Subcutaneous abdominal adipose tissue (tissue), 5 donors: ENCODE measurements at regions not wholly inside any gene's neighbourhood (a gene's known extent, or its start where the extent isn't known, plus 50 kb on each side); places are given as distances from the start of the nearest gene placed in this dataset.

Source experiments
- H3K27ac ChIP-seq: one replicate; pipeline ENCODE4 v1.7.0; 2013; ENCODE audit warnings: low read depth, mild to moderate bottlenecking, inconsistent platforms, low read length, moderate library complexity
- H3K27me3 ChIP-seq, 5 donors: one replicate each; pipeline ENCODE4 v1.7.0; 2013; ENCODE audit warnings: low read length in 5 of 5, inconsistent platforms in 1 of 5; ENCODE audit not compliant: control insufficient read depth in 5 of 5, insufficient read depth in 4 of 5
- H3K36me3 ChIP-seq, 5 donors: one replicate each; pipeline ENCODE4 v1.7.0; 2013; ENCODE audit warnings: low read length in 5 of 5; ENCODE audit not compliant: control insufficient read depth in 5 of 5, insufficient read depth in 5 of 5
- H3K4me1 ChIP-seq, 5 donors: one replicate each; pipeline ENCODE4 v1.7.0; 2013; ENCODE audit warnings: low read length in 5 of 5, mild to moderate bottlenecking in 3 of 5, moderate library complexity in 1 of 5; ENCODE audit not compliant: control insufficient read depth in 5 of 5, insufficient read depth in 5 of 5
- H3K4me3 ChIP-seq, 5 donors: one replicate each; pipeline ENCODE4 v1.7.0; 2013; ENCODE audit warnings: low read length in 5 of 5, low read depth in 1 of 5
- H3K9ac ChIP-seq, 5 donors: one replicate each; pipeline ENCODE4 v1.7.0; 2013; ENCODE audit warnings: low read length in 5 of 5, mild to moderate bottlenecking in 4 of 5, moderate library complexity in 3 of 5
- H3K9me3 ChIP-seq, 5 donors: one replicate each; pipeline ENCODE4 v1.7.0; 2013; ENCODE audit warnings: low read length in 5 of 5; ENCODE audit not compliant: control insufficient read depth in 5 of 5
- donor health status: healthy.
- donor health status: healthy.
- donor health status: healthy.
- donor health status: healthy.
- donor health status: healthy.

GRCh38 chr19:56988299-56988698 lies 131.5 kb upstream of the USP29 start:
- Histone ChIP-seq H3K9me3 (peaks cover 3 to 27% (median 11%) of the 10 kb centered on the region in 5 donors), H3K9ac (no peak overlapping the region), H3K4me1 (no peaks in the 10 kb centered on the region), H3K36me3 (no peaks in the 10 kb centered on the region), H3K27ac (no peak overlapping the region), H3K27me3 (peaks cover 0 to 2% (median 0%) of the 10 kb centered on the region in 5 donors), H3K4me3 (no peak overlapping the region)

GRCh38 chr19:56991912-56992311 lies 127.9 kb upstream of the USP29 start:
- Histone ChIP-seq H3K27me3 (peaks cover 0 to 2% (median 0%) of the 10 kb centered on the region in 5 donors), H3K4me1 (no peaks in the 10 kb centered on the region), H3K36me3 (no peaks in the 10 kb centered on the region), H3K4me3 (no peak overlapping the region), H3K9me3 (peaks cover 0 to 12% (median 0%) of the 10 kb centered on the region in 5 donors), H3K27ac (no peak overlapping the region), H3K9ac (no peak overlapping the region)

- H3K9ac ChIP-seq = no peak overlapping the region
- no peaks in the 10 kb centered on the region for H3K4me1 ChIP-seq
- H3K9me3 ChIP-seq = peaks cover 0 to 12% (median 0%) of the 10 kb centered on the region in 5 donors
- H3K4me3 ChIP-seq = no peak overlapping the region
- H3K27ac ChIP-seq = no peak overlapping the region
- no peaks in the 10 kb centered on the region for H3K27me3 ChIP-seq
- H3K36me3 ChIP-seq = no peaks in the 10 kb centered on the region
These were observed 125.9 kb upstream of the USP29 start for GRCh38 chr19:56993851-56994250.

- Histone ChIP-seq H3K27ac (no peak overlapping the region), H3K4me3 (no peak overlapping the region), H3K36me3 (no peaks in the 10 kb centered on the region), H3K27me3 (no peaks in the 10 kb centered on the region), H3K4me1 (no peaks in the 10 kb centered on the region), H3K9me3 (peaks cover 0 to 12% (median 0%) of the 10 kb centered on the region in 5 donors), H3K9ac (no peak overlapping the region)
These were observed 125.4 kb upstream of the USP29 start for GRCh38 chr19:56994251-56995017.

- peaks cover 0 to 8% (median 0%) of the 10 kb centered on the region in 5 donors for H3K9me3 ChIP-seq
- H3K9ac ChIP-seq = no peak overlapping the region
These were observed 124.5 kb upstream of the USP29 start for GRCh38 chr19:56995303-56995702.

GRCh38 chr19:57002195-57002601 lies 117.6 kb upstream of the USP29 start:
- Histone ChIP-seq H3K9me3 (peaks cover 0 to 12% (median 0%) of the 10 kb centered on the region in 5 donors), H3K4me1 (no peaks in the 10 kb centered on the region), H3K27me3 (peaks cover 0 to 4% (median 0%) of the 10 kb centered on the region in 5 donors), H3K36me3 (no peaks in the 10 kb centered on the region), H3K4me3 (no peak overlapping the region), H3K27ac (no peak overlapping the region), H3K9ac (no peak overlapping the region)

More at GRCh38 chr19:56995303-56995702, 124.5 kb upstream of the USP29 start:
- H3K36me3 ChIP-seq = no peaks in the 10 kb centered on the region
- no peaks in the 10 kb centered on the region for H3K27me3 ChIP-seq
- no peak overlapping the region for H3K27ac ChIP-seq
- no peaks in the 10 kb centered on the region for H3K4me1 ChIP-seq
- no peak overlapping the region for H3K4me3 ChIP-seq

- Histone ChIP-seq H3K4me3 (no peak overlapping the region), H3K9ac (no peak overlapping the region), H3K9me3 (peaks cover 0 to 12% (median 0%) of the 10 kb centered on the region in 5 donors), H3K4me1 (no peaks in the 10 kb centered on the region), H3K27ac (no peak overlapping the region), H3K27me3 (peaks cover 0 to 4% (median 0%) of the 10 kb centered on the region in 5 donors), H3K36me3 (no peaks in the 10 kb centered on the region)
These were observed 117.1 kb upstream of the USP29 start for GRCh38 chr19:57002710-57003109.

- Histone ChIP-seq H3K4me3 (no peak overlapping the region), H3K4me1 (no peaks in the 10 kb centered on the region), H3K36me3 (no peaks in the 10 kb centered on the region), H3K9me3 (peaks cover 0 to 21% (median 0%) of the 10 kb centered on the region in 5 donors), H3K27ac (no peak overlapping the region), H3K27me3 (peaks cover 0 to 4% (median 0%) of the 10 kb centered on the region in 5 donors), H3K9ac (no peak overlapping the region)
These were observed 115.4 kb upstream of the USP29 start for GRCh38 chr19:57004418-57004817.

- Histone ChIP-seq H3K4me3 (no peak overlapping the region), H3K4me1 (no peaks in the 10 kb centered on the region), H3K9me3 (peaks cover 0 to 24% (median 4%) of the 10 kb centered on the region in 5 donors), H3K9ac (no peak overlapping the region), H3K27ac (no peak overlapping the region), H3K36me3 (no peaks in the 10 kb centered on the region), H3K27me3 (peaks cover 0 to 2% (median 0%) of the 10 kb centered on the region in 5 donors)
These were observed 111.4 kb upstream of the USP29 start for GRCh38 chr19:57008432-57008831.

- Histone ChIP-seq H3K27me3 (peaks cover 0 to 2% (median 0%) of the 10 kb centered on the region in 5 donors), H3K4me3 (no peak overlapping the region), H3K9me3 (peaks cover 0 to 18% (median 4%) of the 10 kb centered on the region in 5 donors), H3K9ac (no peak overlapping the region), H3K27ac (no peak overlapping the region), H3K4me1 (no peaks in the 10 kb centered on the region), H3K36me3 (no peaks in the 10 kb centered on the region)
These were observed 109.2 kb upstream of the USP29 start for GRCh38 chr19:57010541-57010940.
